SK-N-SH (cell line): ENCODE measurements at regions not wholly inside any gene's neighbourhood (a gene's known extent, or its start where the extent isn't known, plus 50 kb on each side); places are given as distances from the start of the nearest gene placed in this dataset.

Experiments
- CTCF ChIA-PET: fragments of 300-600, 350-600 bp; formaldehyde crosslinking; extraction: SDS; loops from one replicate; lab custom pipeline; 2021; lab: Yijun Ruan, JAX
- POLR2A ChIA-PET: fragments of 350-600 bp; sonication (Branson Sonifier 250); formaldehyde crosslinking; extraction: SDS; loops from one replicate; lab custom pipeline; 2020; ENCODE audit warnings: antibody characterized with exemption, inconsistent platforms; lab: Yijun Ruan, JAX
- DNase-seq: peaks from one replicate; pipeline ENCODE4 v3.0.0; 2012
- H2AFZ ChIP-seq: fragments of 200-600 bp; sonication (generic); 2 replicates; pipeline ENCODE4 v1.8.1; 2016; ENCODE audit warnings: antibody characterized with exemption, mild to moderate bottlenecking, low read depth
- H3F3A ChIP-seq: fragments of 200-600 bp; sonication (generic); replicated peaks from 2 replicates; pipeline ENCODE3; 2016; ENCODE audit warnings: antibody characterized with exemption, mild to moderate bottlenecking; ENCODE audit not compliant: insufficient read depth
- H3K27ac ChIP-seq, 2 experiments: fragments of 200-500 bp in 1 of 2; fragments of 200-600 bp in 1 of 2; sonication (Bioruptor generic) in 1 of 2; sonication (generic), shearing (Covaris generic) in 1 of 2; 2 replicates each; pipeline versions ENCODE4 v1.5.1 to v1.6.1; 2014 to 2016; ENCODE audit warnings: low read depth in 2 of 2, inconsistent platforms in 1 of 2, low read length in 1 of 2, mild to moderate bottlenecking in 1 of 2, mixed read lengths in 1 of 2
- H3K27me3 ChIP-seq: fragments of 200-600 bp; sonication (generic), shearing (Covaris generic); 2 replicates; pipeline ENCODE4 v1.6.1; 2016; ENCODE audit warnings: mixed run types; ENCODE audit not compliant: insufficient read depth
- H3K36me3 ChIP-seq, 2 experiments: fragments of 200-500 bp in 1 of 2; fragments of 200-600 bp in 1 of 2; sonication (Bioruptor generic) in 1 of 2; sonication (generic) in 1 of 2; replicated peaks in 1 of 2; 2 replicates each; pipeline versions ENCODE3 to v1.5.1; 2014 to 2016; ENCODE audit warnings: low read length in 1 of 2, mild to moderate bottlenecking in 1 of 2; ENCODE audit not compliant: insufficient read depth in 2 of 2, control insufficient read depth in 1 of 2
- H3K4me1 ChIP-seq, 2 experiments: fragments of 200-500 bp in 1 of 2; fragments of 200-600 bp in 1 of 2; sonication (Bioruptor generic) in 1 of 2; sonication (generic), shearing (Covaris generic) in 1 of 2; 2 replicates each; pipeline versions ENCODE4 v1.5.1 to v1.6.1; 2014 to 2016; ENCODE audit warnings: low read depth in 1 of 2, low read length in 1 of 2, mixed run types in 1 of 2; ENCODE audit not compliant: insufficient read depth in 2 of 2, control insufficient read depth in 1 of 2
- H3K4me2 ChIP-seq: fragments of 200-600 bp; sonication (generic), shearing (Covaris generic); 2 replicates; pipeline ENCODE4 v1.6.1; 2017; ENCODE audit warnings: mixed run types
- H3K4me3 ChIP-seq, 2 experiments: fragments of 200-500 bp in 1 of 2; fragments of 200-600 bp in 1 of 2; sonication (Bioruptor generic) in 1 of 2; sonication (generic), shearing (Covaris generic) in 1 of 2; 2 replicates each; pipeline versions ENCODE4 v1.5.1 to v1.8.1; 2014 to 2016; ENCODE audit warnings: low read depth in 2 of 2, inconsistent platforms in 1 of 2, low read length in 1 of 2, mild to moderate bottlenecking in 1 of 2, mixed read lengths in 1 of 2, moderate library complexity in 1 of 2
- H3K79me2 ChIP-seq: fragments of 200-600 bp; sonication (generic); 2 replicates; pipeline ENCODE4 v1.8.1; 2017; ENCODE audit warnings: mild to moderate bottlenecking; ENCODE audit not compliant: insufficient read depth
- H3K9ac ChIP-seq: fragments of 200-600 bp; sonication (generic); 2 replicates; pipeline ENCODE4 v1.6.1; 2017; ENCODE audit warnings: mixed run types
- H3K9me2 ChIP-seq: fragments of 200-600 bp; sonication (generic); 2 replicates; pipeline ENCODE4 v1.6.1; 2017; ENCODE audit warnings: mixed run types
- H3K9me3 ChIP-seq: fragments of 200-600 bp; sonication (generic); 2 replicates; pipeline ENCODE4 v1.6.1; 2017; ENCODE audit warnings: mixed run types, mild to moderate bottlenecking, moderate library complexity
- H4K20me1 ChIP-seq: fragments of 200-600 bp; sonication (generic); 2 replicates; pipeline ENCODE4 v1.6.1; 2017; ENCODE audit warnings: mild to moderate bottlenecking, mixed run types; ENCODE audit not compliant: insufficient read depth
- CHD2 ChIP-seq: fragments of 150-350 bp; IDR thresholded peaks from 2 replicates; pipeline ENCODE4 v1.6.1; 2018; ENCODE audit warnings: low read length; ENCODE audit not compliant: partially characterized antibody
- ELF1 ChIP-seq: IDR thresholded peaks from 2 replicates; pipeline ENCODE4 v1.4.0; 2012
- EZH2phosphoT487 ChIP-seq: fragments of 200-600 bp; sonication (generic); IDR thresholded peaks from 2 replicates; pipeline ENCODE4 v1.6.1; 2017; ENCODE audit warnings: low read depth, mixed run types, mild to moderate bottlenecking, antibody characterized with exemption, moderate library complexity, borderline replicate concordance
- FOXM1 ChIP-seq: IDR thresholded peaks from 2 replicates; pipeline ENCODE4 v1.4.0; 2012; ENCODE audit warnings: low read depth, mild to moderate bottlenecking
- JUND ChIP-seq: IDR thresholded peaks from 2 replicates; pipeline ENCODE4 v1.4.0; 2012
- MXI1 ChIP-seq: IDR thresholded peaks from 2 replicates; pipeline ENCODE4 v1.6.1; 2012; ENCODE audit warnings: mild to moderate bottlenecking, low read depth, low read length, improper control_type of control experiment
- NFIC ChIP-seq: IDR thresholded peaks from 2 replicates; pipeline ENCODE4 v1.4.0; 2012; ENCODE audit warnings: borderline replicate concordance
- POLR2AphosphoS5 ChIP-seq: IDR thresholded peaks from 2 replicates; pipeline ENCODE4 v1.6.1; 2012; ENCODE audit warnings: low read depth, low read length
- RCOR1 ChIP-seq: fragments of 150-350 bp; IDR thresholded peaks from 2 replicates; pipeline ENCODE4 v1.6.1; 2017; ENCODE audit warnings: antibody characterized with exemption, low read length
- RXRA ChIP-seq: IDR thresholded peaks from 2 replicates; pipeline ENCODE4 v1.4.0; 2012; ENCODE audit warnings: low read depth, mild to moderate bottlenecking, borderline replicate concordance
- SIN3A ChIP-seq: IDR thresholded peaks from 2 replicates; pipeline ENCODE4 v1.6.1; 2012; ENCODE audit warnings: low read depth, mild to moderate bottlenecking, low read length, moderate library complexity, borderline replicate concordance
- SMC3 ChIP-seq: IDR thresholded peaks from 2 replicates; pipeline ENCODE4 v1.6.1; 2012; ENCODE audit warnings: low read depth, low read length, improper control_type of control experiment
- TCF12 ChIP-seq: IDR thresholded peaks from 2 replicates; pipeline ENCODE4 v1.4.0; 2012
- YY1 ChIP-seq: IDR thresholded peaks from 2 replicates; pipeline ENCODE4 v1.4.0; 2012; ENCODE audit warnings: low read depth, mild to moderate bottlenecking
- WGBS: methylation state at CpG from one replicate; pipeline ENCODE4 v1.1.6; 2017; ENCODE audit warnings: low lambda C conversion rate; 5-methylcytosine and 5-hydroxymethylcytosine counted together
- TF ChIP-seq, protein P1 (sequence below): IDR thresholded peaks from 2 replicates; pipeline ENCODE4 v1.4.0; 2012; ENCODE audit warnings: low read depth, borderline replicate concordance

- no peaks in the 10 kb centered on the region for H3F3A ChIP-seq
- no peaks in the 10 kb centered on the region for H3K79me2 ChIP-seq
- no peak overlapping the region for H2AFZ ChIP-seq
- no peak overlapping the region for H3K27ac ChIP-seq
- no peaks in the 10 kb centered on the region for H3K9me3 ChIP-seq
- no peaks in the 10 kb centered on the region for H3K27me3 ChIP-seq
- no peak for TF ChIP-seq RXRA
- TF ChIP-seq ELF1, result no peak
- TF ChIP-seq, protein P1, sequence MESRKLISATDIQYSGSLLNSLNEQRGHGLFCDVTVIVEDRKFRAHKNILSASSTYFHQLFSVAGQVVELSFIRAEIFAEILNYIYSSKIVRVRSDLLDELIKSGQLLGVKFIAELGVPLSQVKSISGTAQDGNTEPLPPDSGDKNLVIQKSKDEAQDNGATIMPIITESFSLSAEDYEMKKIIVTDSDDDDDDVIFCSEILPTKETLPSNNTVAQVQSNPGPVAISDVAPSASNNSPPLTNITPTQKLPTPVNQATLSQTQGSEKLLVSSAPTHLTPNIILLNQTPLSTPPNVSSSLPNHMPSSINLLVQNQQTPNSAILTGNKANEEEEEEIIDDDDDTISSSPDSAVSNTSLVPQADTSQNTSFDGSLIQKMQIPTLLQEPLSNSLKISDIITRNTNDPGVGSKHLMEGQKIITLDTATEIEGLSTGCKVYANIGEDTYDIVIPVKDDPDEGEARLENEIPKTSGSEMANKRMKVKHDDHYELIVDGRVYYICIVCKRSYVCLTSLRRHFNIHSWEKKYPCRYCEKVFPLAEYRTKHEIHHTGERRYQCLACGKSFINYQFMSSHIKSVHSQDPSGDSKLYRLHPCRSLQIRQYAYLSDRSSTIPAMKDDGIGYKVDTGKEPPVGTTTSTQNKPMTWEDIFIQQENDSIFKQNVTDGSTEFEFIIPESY, result no peak
- no peak for TF ChIP-seq FOXM1
- TF ChIP-seq, all 33 proteins: peak for 0
- H3K9me2 ChIP-seq, result no peaks in the 10 kb centered on the region
- H3K9ac ChIP-seq, result no peak overlapping the region
- ChIA-PET POLR2A (no interaction called here), CTCF (no interaction called here)
- WGBS, result 0% methylated on average over 1 of the region's 1 CpG
- H3K4me3 ChIP-seq, result no peak overlapping the region
- no peak overlapping the region for H3K4me2 ChIP-seq
- no peak for DNase-seq
- no peaks in the 10 kb centered on the region for H3K36me3 ChIP-seq
- H3K4me1 ChIP-seq, result no peaks in the 10 kb centered on the region
- no peaks in the 10 kb centered on the region for H4K20me1 ChIP-seq
Measured at GRCh38 chr15:97706059-97706458, 254.4 kb upstream of the ARRDC4 start.

GRCh38 chr15:97708252-97708651 lies 252.3 kb upstream of the ARRDC4 start:
- no peaks in the 10 kb centered on the region for H3K79me2 ChIP-seq
- ChIA-PET CTCF (no interaction called here), POLR2A (no interaction called here)
- H3K4me1 ChIP-seq, result no peaks in the 10 kb centered on the region
- H3K9ac ChIP-seq, result no peak overlapping the region
- H4K20me1 ChIP-seq, result no peaks in the 10 kb centered on the region
- H3K4me2 ChIP-seq, result no peak overlapping the region
- TF ChIP-seq YY1 (no peak), POLR2AphosphoS5 (no peak), JUND (no peak), CHD2 (no peak), EZH2phosphoT487 (no peak), TCF12 (no peak), SIN3A (no peak), SMC3 (no peak), MXI1 (no peak), RCOR1 (no peak), NFIC (no peak), RXRA (no peak)
- no peak for DNase-seq
- H3K27me3 ChIP-seq, result no peaks in the 10 kb centered on the region
- no peaks in the 10 kb centered on the region for H3K9me3 ChIP-seq
- H3F3A ChIP-seq, result no peaks in the 10 kb centered on the region
- H3K27ac ChIP-seq, result no peak overlapping the region
- H3K4me3 ChIP-seq, result no peak overlapping the region
- H2AFZ ChIP-seq, result no peak overlapping the region
- WGBS, result 1% methylated on average over 3 of the region's 3 CpGs
- no peaks in the 10 kb centered on the region for H3K9me2 ChIP-seq
- no peaks in the 10 kb centered on the region for H3K36me3 ChIP-seq
